Suprapubic skin (tissue), 4 donors: ENCODE measurements at regions not wholly inside any gene's neighbourhood (a gene's known extent, or its start where the extent isn't known, plus 50 kb on each side); places are given as distances from the start of the nearest gene placed in this dataset.
"Not testable (repeated sequence)": the region's sequence is repeated elsewhere in the genome, so short reads cannot be mapped to it uniquely, and the experiment has no call there.

Experiments used
- DNase-seq, 2 donors: peaks; one replicate each; pipeline ENCODE4 v3.0.0-alpha.2; 2019; ENCODE audit warnings: low spot score in 2 of 2
- H3K27ac ChIP-seq: fragments of 200-600 bp; sonication (generic); one replicate; pipeline ENCODE4 v1.5.1; 2019
- H3K27me3 ChIP-seq: fragments of 200-600 bp; sonication (generic); one replicate; pipeline ENCODE4 v1.5.1; 2019
- H3K36me3 ChIP-seq: fragments of 200-600 bp; sonication (generic); one replicate; pipeline ENCODE4 v1.5.1; 2019
- H3K4me1 ChIP-seq: fragments of 200-600 bp; sonication (generic); one replicate; pipeline ENCODE4 v1.5.1; 2019
- H3K4me3 ChIP-seq: fragments of 200-600 bp; sonication (generic); one replicate; pipeline ENCODE4 v1.5.1; 2019; ENCODE audit warnings: mild to moderate bottlenecking
- H3K9me3 ChIP-seq: fragments of 200-600 bp; sonication (generic); one replicate; pipeline ENCODE4 v1.5.1; 2019
- CTCF ChIP-seq, 2 donors: fragments of 200-600 bp in 1 of 2; fragments of 450-650 bp in 1 of 2; sonication (generic) in 1 of 2; IDR thresholded peaks; one replicate each; pipeline ENCODE4 v1.5.1; 2016 to 2019; ENCODE audit warnings: antibody characterized with exemption in 2 of 2, mild to moderate bottlenecking in 1 of 2, moderate library complexity in 1 of 2
- EP300 ChIP-seq: sonication (generic); formaldehyde crosslinking; IDR thresholded peaks from one replicate; pipeline ENCODE4 v1.6.1; 2017; ENCODE audit warnings: antibody characterized with exemption
- POLR2A ChIP-seq, 2 donors: fragments of 450-650 bp; IDR thresholded peaks; one replicate each; pipeline ENCODE4 v1.6.1; 2017; ENCODE audit warnings: antibody characterized with exemption in 2 of 2, mild to moderate bottlenecking in 2 of 2, moderate library complexity in 2 of 2
- POLR2AphosphoS5 ChIP-seq, 3 donors: sonication (generic); formaldehyde crosslinking; IDR thresholded peaks; one replicate each; pipeline ENCODE4 v1.6.1; 2017; ENCODE audit warnings: antibody characterized with exemption in 3 of 3
- WGBS: methylation state at CpG from one replicate; pipeline ENCODE4 v1.1.5; 2018; 5-methylcytosine and 5-hydroxymethylcytosine counted together

DNA sequence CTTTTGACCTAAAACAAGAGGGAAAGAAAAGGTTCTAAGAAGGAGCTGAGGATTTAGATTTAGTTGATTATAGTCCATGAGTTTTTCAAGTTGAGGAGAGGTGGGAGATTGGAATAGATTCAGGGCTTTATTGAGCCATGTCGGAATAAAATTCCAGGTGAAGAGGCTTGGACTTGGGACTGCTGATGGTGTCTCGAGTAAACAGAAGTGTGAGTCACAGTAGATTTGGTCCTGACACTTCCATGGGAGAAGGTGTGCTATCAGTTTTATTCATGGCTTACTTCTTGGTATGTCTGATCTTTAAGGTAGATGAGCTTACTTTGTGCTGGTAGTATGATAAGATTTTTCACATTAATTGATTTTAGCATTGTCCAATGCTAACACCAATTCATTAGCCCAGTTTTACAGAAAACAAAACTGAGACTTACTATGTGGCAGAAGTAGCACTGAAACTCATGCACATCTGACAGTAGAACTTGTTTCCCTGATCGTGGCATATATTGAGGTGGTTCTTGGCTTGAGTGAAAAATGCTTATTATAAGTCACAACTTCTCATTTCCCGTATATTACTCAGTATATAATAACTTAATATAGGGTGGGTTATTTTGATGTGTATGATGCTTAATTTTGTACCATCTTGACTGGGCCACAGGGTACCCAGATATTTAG is 172.4 kb upstream of the IGF1 start:
- Histone ChIP-seq H3K27me3 (no peaks in the 10 kb centered on the region), H3K4me1 (no peaks in the 10 kb centered on the region), H3K36me3 (no peaks in the 10 kb centered on the region), H3K9me3 (no peaks in the 10 kb centered on the region), H3K27ac (no peak overlapping the region), H3K4me3 (no peak overlapping the region)
- no peak for DNase-seq
- no peak for TF ChIP-seq POLR2AphosphoS5 (IDR thresholded peaks at IDR 0.05)
- TF ChIP-seq POLR2A (IDR thresholded peaks at IDR 0.05) = no peak
- no peak for TF ChIP-seq EP300
- no peak for TF ChIP-seq CTCF (IDR thresholded peaks at IDR 0.05)
- 86% methylated on average over 4 of the region's 4 CpGs for WGBS

DNA sequence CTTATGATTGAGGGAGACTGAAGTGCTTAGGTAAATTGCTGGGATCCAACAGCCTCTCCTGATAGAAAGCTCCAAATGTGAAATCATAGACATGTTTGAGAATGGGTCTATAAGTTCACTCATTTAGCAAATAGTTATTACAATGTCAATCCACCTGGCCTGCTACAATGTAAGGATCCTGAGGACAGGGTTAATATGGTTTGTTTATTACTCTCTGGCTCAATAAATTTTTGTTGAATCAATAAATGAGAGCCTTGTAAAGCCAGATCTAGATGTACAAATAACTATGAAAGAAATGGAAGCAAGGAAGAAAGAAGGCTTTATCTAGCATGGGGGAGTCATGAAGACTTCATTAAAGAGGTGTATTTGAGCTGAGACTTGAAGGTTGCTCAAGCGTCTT is 165.6 kb upstream of the IGF1 start:
- no peak for DNase-seq
- H3K4me1 ChIP-seq = no peaks in the 10 kb centered on the region
- H3K9me3 ChIP-seq = no peaks in the 10 kb centered on the region
- no peaks in the 10 kb centered on the region for H3K36me3 ChIP-seq
- no peak for TF ChIP-seq POLR2AphosphoS5 (IDR thresholded peaks at IDR 0.05)
- no peak for TF ChIP-seq EP300
- TF ChIP-seq CTCF (IDR thresholded peaks at IDR 0.05) = no peak
- TF ChIP-seq POLR2A (IDR thresholded peaks at IDR 0.05) = no peak
- no peaks in the 10 kb centered on the region for H3K27me3 ChIP-seq
- H3K4me3 ChIP-seq = no peak overlapping the region
- WGBS = 94% methylated on average over 1 of the region's 1 CpG
- H3K27ac ChIP-seq = no peak overlapping the region

GRCh38 chr12:102643879-102644575 is 163.7 kb upstream of the IGF1 start:
- TF ChIP-seq CTCF (IDR thresholded peaks at IDR 0.05) (no peak), POLR2A (IDR thresholded peaks at IDR 0.05) (no peak), POLR2AphosphoS5 (IDR thresholded peaks at IDR 0.05) (no peak), EP300 (no peak)
- 94% methylated on average over 2 of the region's 2 CpGs for WGBS
- H3K9me3 ChIP-seq = no peaks in the 10 kb centered on the region
- H3K27me3 ChIP-seq = no peaks in the 10 kb centered on the region
- H3K4me3 ChIP-seq = no peak overlapping the region
- H3K36me3 ChIP-seq = no peaks in the 10 kb centered on the region
- H3K4me1 ChIP-seq = no peaks in the 10 kb centered on the region
- DNase-seq = no peak
- no peak overlapping the region for H3K27ac ChIP-seq

GRCh38 chr12:102642199-102642598 is 161.8 kb upstream of the IGF1 start:
- H3K36me3 ChIP-seq = no peaks in the 10 kb centered on the region
- 67% methylated on average over 2 of the region's 2 CpGs for WGBS
- H3K4me1 ChIP-seq = no peaks in the 10 kb centered on the region
- no peak for TF ChIP-seq EP300
- no peak for TF ChIP-seq POLR2A (IDR thresholded peaks at IDR 0.05)
- no peak for TF ChIP-seq POLR2AphosphoS5 (IDR thresholded peaks at IDR 0.05)
- no peak for TF ChIP-seq CTCF (IDR thresholded peaks at IDR 0.05)
- no peak overlapping the region for H3K27ac ChIP-seq
- no peak for DNase-seq
- no peak overlapping the region for H3K4me3 ChIP-seq
- H3K27me3 ChIP-seq = no peaks in the 10 kb centered on the region
- H3K9me3 ChIP-seq = no peaks in the 10 kb centered on the region

GRCh38 chr12:102640658-102641057 is 160.3 kb upstream of the IGF1 start:
- not testable (repeated sequence) for H3K9me3 ChIP-seq, H3K27me3 ChIP-seq, H3K36me3 ChIP-seq, H3K4me3 ChIP-seq, H3K27ac ChIP-seq, DNase-seq, H3K4me1 ChIP-seq
- WGBS = 88% methylated on average over 1 of the region's 1 CpG
